Chondrocyte (in vitro differentiated cells): ENCODE measurements at regions not wholly inside any gene's neighbourhood (a gene's known extent, or its start where the extent isn't known, plus 50 kb on each side); places are given as distances from the start of the nearest gene placed in this dataset.
A peak's percentile ranks its signal among the peaks of the same experiment; 100 is the strongest.
"Not testable (repeated sequence)": the region's sequence is repeated elsewhere in the genome, so short reads cannot be mapped to it uniquely, and the experiment has no call there.

Experiments
- DNase-seq: peaks from one replicate; pipeline ENCODE4 v3.0.0; 2021; ENCODE audit warnings: mixed read lengths, low spot score
- H3K27ac Mint-ChIP-seq: one replicate; pipeline ENCODE4 v1.8.0; 2021; ENCODE audit warnings: mild to moderate bottlenecking, moderate library complexity, mixed read lengths; ENCODE audit not compliant: unreplicated experiment
- H3K27me3 Mint-ChIP-seq: 2 replicates; pipeline ENCODE4 v1.8.0; 2021; ENCODE audit warnings: low read depth, mixed read lengths
- H3K36me3 Mint-ChIP-seq: 2 replicates; pipeline ENCODE4 v1.8.0; 2021; ENCODE audit warnings: low read depth, mixed read lengths
- H3K4me1 Mint-ChIP-seq: 2 replicates; pipeline ENCODE4 v1.8.0; 2021; ENCODE audit warnings: low read depth, mild to moderate bottlenecking, mixed read lengths
- H3K4me3 Mint-ChIP-seq: one replicate; pipeline ENCODE4 v1.8.0; 2021; ENCODE audit warnings: mild to moderate bottlenecking, moderate library complexity, mixed read lengths; ENCODE audit not compliant: unreplicated experiment
- H3K9me3 Mint-ChIP-seq: 2 replicates; pipeline ENCODE4 v1.8.0; 2021; ENCODE audit warnings: low read depth, mixed read lengths
- CTCF ChIP-seq: fragments of 200-600 bp; sonication (generic); IDR thresholded peaks from 2 replicates; pipeline ENCODE4 v1.5.0; 2021; ENCODE audit warnings: antibody characterized with exemption, mild to moderate bottlenecking, moderate library complexity

GRCh38 chr2:210946395-210946794, 390.0 kb downstream of the CPS1 start:
- H3K4me1 Mint-ChIP-seq, result no peaks in the 10 kb centered on the region
- no peak overlapping the region for H3K4me3 Mint-ChIP-seq
- no peaks in the 10 kb centered on the region for H3K27me3 Mint-ChIP-seq
- H3K36me3 Mint-ChIP-seq, result no peaks in the 10 kb centered on the region
- no peak overlapping the region for H3K27ac Mint-ChIP-seq
- no peaks in the 10 kb centered on the region for H3K9me3 Mint-ChIP-seq
- no peak for TF ChIP-seq CTCF
- DNase-seq, result no peak

DNA sequence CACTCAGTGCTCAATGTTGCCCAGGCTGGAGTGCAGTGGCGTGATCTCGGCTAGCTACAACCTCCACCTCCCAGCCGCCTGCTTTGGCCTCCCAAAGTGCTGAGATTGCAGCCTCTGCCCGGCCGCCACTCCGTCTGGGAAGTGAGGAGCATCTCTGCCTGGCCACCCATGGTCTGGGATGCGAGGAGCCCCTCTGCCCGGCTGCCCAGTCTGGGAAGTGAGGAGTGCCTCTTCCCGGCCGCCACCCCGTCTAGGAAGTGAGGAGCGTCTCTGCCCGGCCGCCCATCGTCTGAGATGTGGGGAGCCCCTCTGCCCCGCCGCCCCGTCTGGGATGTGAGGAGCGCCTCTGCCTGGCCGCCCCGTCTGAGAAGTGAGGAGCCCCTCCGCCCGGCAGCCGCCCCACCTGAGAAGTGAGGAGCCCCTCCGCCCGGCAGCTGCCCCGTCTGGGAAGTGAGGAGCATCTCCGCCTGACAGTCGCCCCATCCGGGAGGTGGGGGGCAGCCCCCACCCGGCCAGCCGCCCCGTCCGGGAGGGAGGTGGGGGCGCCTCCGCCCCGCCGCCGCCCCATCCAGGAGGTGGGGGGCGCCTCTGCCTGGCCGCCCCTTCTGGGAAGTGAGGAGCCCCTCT, 394.1 kb downstream of the CPS1 start:
- H3K9me3 Mint-ChIP-seq, H3K36me3 Mint-ChIP-seq, H3K4me3 Mint-ChIP-seq, H3K27ac Mint-ChIP-seq, H3K27me3 Mint-ChIP-seq, H3K4me1 Mint-ChIP-seq: not testable (repeated sequence)
- DNase-seq, result peak; percentile 75

GRCh38 chr2:210954386-210954907, 398.0 kb downstream of the CPS1 start:
- DNase-seq, result no peak
- no peak for TF ChIP-seq CTCF
- Mint-ChIP-seq H3K4me3 (no peak overlapping the region), H3K36me3 (no peaks in the 10 kb centered on the region), H3K27ac (no peak overlapping the region), H3K4me1 (no peaks in the 10 kb centered on the region), H3K27me3 (no peaks in the 10 kb centered on the region), H3K9me3 (no peaks in the 10 kb centered on the region)

DNA sequence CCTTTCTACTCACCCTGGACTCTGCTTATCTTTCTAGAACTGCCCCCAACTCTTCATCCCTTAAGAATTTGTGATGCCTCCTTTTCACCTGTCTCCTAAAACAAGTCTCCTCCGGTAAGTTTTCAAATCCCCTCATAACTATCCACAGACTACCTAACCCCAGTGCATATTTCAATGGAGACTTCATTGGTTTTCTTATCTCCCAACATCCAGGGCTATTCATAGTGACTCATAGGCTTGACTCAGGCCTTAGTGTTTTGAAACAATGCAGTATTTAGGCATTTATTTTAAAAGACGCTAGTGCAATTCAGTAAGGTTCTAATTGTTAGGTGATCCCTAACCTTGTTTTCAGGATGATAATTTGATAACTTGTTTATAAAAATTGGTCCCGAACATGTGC, 399.2 kb downstream of the CPS1 start:
- Mint-ChIP-seq H3K4me1 (no peaks in the 10 kb centered on the region), H3K9me3 (no peaks in the 10 kb centered on the region), H3K27ac (no peak overlapping the region), H3K4me3 (no peak overlapping the region), H3K36me3 (no peaks in the 10 kb centered on the region), H3K27me3 (no peaks in the 10 kb centered on the region)
- DNase-seq, result no peak
- TF ChIP-seq CTCF, result no peak

- TF ChIP-seq CTCF, result no peak
- no peaks in the 10 kb centered on the region for H3K27me3 Mint-ChIP-seq
- no peaks in the 10 kb centered on the region for H3K36me3 Mint-ChIP-seq
- no peaks in the 10 kb centered on the region for H3K9me3 Mint-ChIP-seq
- DNase-seq, result no peak
- no peak overlapping the region for H3K27ac Mint-ChIP-seq
- no peak overlapping the region for H3K4me3 Mint-ChIP-seq
- H3K4me1 Mint-ChIP-seq, result no peaks in the 10 kb centered on the region
Observed at GRCh38 chr2:210956101-210956500, 399.7 kb downstream of the CPS1 start.

DNA sequence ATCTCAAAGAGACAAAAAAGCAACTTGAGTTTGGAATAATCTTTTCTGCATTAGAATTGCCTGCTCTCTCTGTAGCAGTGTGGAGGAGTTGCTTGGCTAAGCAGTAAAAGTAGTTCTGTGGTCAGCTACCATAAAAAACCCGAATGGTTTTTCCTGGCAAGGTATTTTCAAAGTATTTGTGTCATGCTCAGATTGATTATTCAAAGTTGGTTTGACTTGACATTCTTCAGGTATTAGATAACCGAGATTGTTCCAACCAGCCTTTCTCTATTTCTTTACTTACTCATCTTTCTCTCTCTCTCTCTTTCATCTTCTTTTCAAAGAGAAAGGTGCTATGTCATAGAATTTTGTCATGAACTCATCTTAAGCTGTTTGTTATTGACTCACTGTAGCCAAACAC, 404.9 kb downstream of the CPS1 start:
- no peak for DNase-seq
- no peak for TF ChIP-seq CTCF
- H3K9me3 Mint-ChIP-seq, result no peaks in the 10 kb centered on the region
- peaks cover 6% of the 10 kb centered on the region for H3K27me3 Mint-ChIP-seq
- H3K36me3 Mint-ChIP-seq, result no peaks in the 10 kb centered on the region
- no peaks in the 10 kb centered on the region for H3K4me1 Mint-ChIP-seq
- no peak overlapping the region for H3K4me3 Mint-ChIP-seq
- no peak overlapping the region for H3K27ac Mint-ChIP-seq
